ENCODE measurements at regions not wholly inside any gene's neighbourhood (a gene's known extent, or its start where the extent isn't known, plus 50 kb on each side); places are given as distances from the start of the nearest gene placed in this dataset.

GRCh38 chr13:111893607-111894443 is 173.1 kb upstream of the SOX1 start:
- H3K27ac ChIP-seq = peak overlapping the region in 1 of 12 donors; percentile 53
- H3K27me3 ChIP-seq = peaks cover 16 to 85% (median 38%) of the 10 kb centered on the region in 9 donors
- intact Hi-C loops (cut with DNase I) = no loop called here
- peaks cover 0 to 13% (median 0%) of the 10 kb centered on the region in 12 donors for H3K9me3 ChIP-seq
- peaks cover 0 to 14% (median 2%) of the 10 kb centered on the region in 12 donors for H3K4me1 ChIP-seq
- 12 to 15% (median 13%) methylated on average over 34 to 35 of the region's 35 CpGs for WGBS, 4 donors
- TF ChIP-seq CTCF (IDR thresholded peaks at IDR 0.05) (no peak), POLR2A (IDR thresholded peaks at IDR 0.05) (no peak)
- H3K4me3 ChIP-seq = peak overlapping the region in 11 of 12 donors; percentile 0 to 43 (median 34)
- DNase-seq (no peak), ATAC-seq (peak in 1 of 4 donors; percentile 34)
- H3K36me3 ChIP-seq = no peaks in the 10 kb centered on the region

- 64 to 76% (median 70%) methylated on average over 24 to 28 of the region's 28 CpGs for WGBS, 4 donors
- Histone ChIP-seq H3K9me3 (peaks cover 0 to 5% (median 0%) of the 10 kb centered on the region in 12 donors), H3K36me3 (no peaks in the 10 kb centered on the region), H3K27me3 (peaks cover 16 to 66% (median 32%) of the 10 kb centered on the region in 9 donors), H3K27ac (no peak overlapping the region), H3K4me3 (no peak overlapping the region), H3K4me1 (peaks cover 0 to 14% (median 2%) of the 10 kb centered on the region in 12 donors)
- intact Hi-C loops (cut with DNase I) = no loop called here
- TF ChIP-seq CTCF (IDR thresholded peaks at IDR 0.05) (no peak), POLR2A (IDR thresholded peaks at IDR 0.05) (no peak)
- DNase-seq = no peak
- ATAC-seq = no peak
Observed at GRCh38 chr13:111895896-111896821, 170.8 kb upstream of the SOX1 start.

- Histone ChIP-seq H3K27ac (no peak overlapping the region), H3K9me3 (no peaks in the 10 kb centered on the region), H3K4me3 (no peak overlapping the region), H3K4me1 (peaks cover 0 to 14% (median 2%) of the 10 kb centered on the region in 12 donors), H3K27me3 (peaks cover 12 to 65% (median 24%) of the 10 kb centered on the region in 9 donors), H3K36me3 (no peaks in the 10 kb centered on the region)
- DNase-seq (no peak), ATAC-seq (no peak)
- intact Hi-C loops (cut with DNase I) = no loop called here
- WGBS, 4 donors = 66 to 73% (median 71%) methylated on average over 14 to 19 of the region's 19 CpGs
- TF ChIP-seq CTCF (IDR thresholded peaks at IDR 0.05) (no peak), POLR2A (IDR thresholded peaks at IDR 0.05) (no peak)
Observed at GRCh38 chr13:111897178-111897845, 169.6 kb upstream of the SOX1 start.
